Endothelial cell (in vitro differentiated cells): ENCODE measurements at regions not wholly inside any gene's neighbourhood (a gene's known extent, or its start where the extent isn't known, plus 50 kb on each side); places are given as distances from the start of the nearest gene placed in this dataset.

Experiments used
- DNase-seq: peaks from one replicate; pipeline ENCODE4 v3.0.0; 2021; ENCODE audit warnings: low spot score
- H3K27ac Mint-ChIP-seq: one replicate; pipeline ENCODE4 v1.8.0; 2021; ENCODE audit warnings: mixed read lengths, inconsistent platforms; ENCODE audit not compliant: unreplicated experiment
- H3K27me3 Mint-ChIP-seq: one replicate; pipeline ENCODE4 v1.8.0; 2021; ENCODE audit warnings: mild to moderate bottlenecking, moderate library complexity, mixed read lengths, inconsistent platforms; ENCODE audit not compliant: unreplicated experiment
- H3K36me3 Mint-ChIP-seq: one replicate; pipeline ENCODE4 v1.8.0; 2021; ENCODE audit warnings: mild to moderate bottlenecking, low read depth, mixed read lengths, inconsistent platforms; ENCODE audit not compliant: unreplicated experiment
- H3K4me1 Mint-ChIP-seq: one replicate; pipeline ENCODE4 v1.8.0; 2021; ENCODE audit warnings: mild to moderate bottlenecking, mixed read lengths, inconsistent platforms; ENCODE audit not compliant: unreplicated experiment
- H3K4me3 Mint-ChIP-seq: one replicate; pipeline ENCODE4 v1.8.0; 2021; ENCODE audit warnings: mild to moderate bottlenecking, mixed read lengths, inconsistent platforms; ENCODE audit not compliant: unreplicated experiment
- H3K9me3 Mint-ChIP-seq: one replicate; pipeline ENCODE4 v1.8.0; 2021; ENCODE audit warnings: mixed read lengths, inconsistent platforms; ENCODE audit not compliant: unreplicated experiment
- CTCF ChIP-seq: fragments of 200-600 bp; sonication (generic); IDR thresholded peaks from one replicate; pipeline ENCODE4 v1.5.0; 2021; ENCODE audit warnings: antibody characterized with exemption; ENCODE audit not compliant: unreplicated experiment

- DNase-seq = no peak
- Mint-ChIP-seq H3K36me3 (peaks cover 22% of the 10 kb centered on the region), H3K27me3 (no peaks in the 10 kb centered on the region), H3K4me1 (peaks cover 4% of the 10 kb centered on the region), H3K4me3 (no peak overlapping the region), H3K9me3 (no peaks in the 10 kb centered on the region), H3K27ac (peak overlapping the region; percentile 64)
- no peak for TF ChIP-seq CTCF
Observed at GRCh38 chr19:34305221-34306083, 51.1 kb downstream of the GARRE1 start.

GRCh38 chr19:34306213-34306661 lies 51.9 kb downstream of the GARRE1 start:
- Mint-ChIP-seq H3K36me3 (peaks cover 18% of the 10 kb centered on the region), H3K9me3 (no peaks in the 10 kb centered on the region), H3K27me3 (no peaks in the 10 kb centered on the region), H3K27ac (no peak overlapping the region), H3K4me3 (no peak overlapping the region), H3K4me1 (peaks cover 4% of the 10 kb centered on the region)
- no peak for DNase-seq
- TF ChIP-seq CTCF = no peak

- no peak overlapping the region for H3K4me3 Mint-ChIP-seq
- no peaks in the 10 kb centered on the region for H3K27me3 Mint-ChIP-seq
- peaks cover 4% of the 10 kb centered on the region for H3K4me1 Mint-ChIP-seq
- peak overlapping the region; percentile 65 for H3K27ac Mint-ChIP-seq
- no peak for DNase-seq
- no peak for TF ChIP-seq CTCF
- no peaks in the 10 kb centered on the region for H3K9me3 Mint-ChIP-seq
- H3K36me3 Mint-ChIP-seq = peaks cover 18% of the 10 kb centered on the region
Observed at GRCh38 chr19:34306824-34307223, 52.5 kb downstream of the GARRE1 start.

- Mint-ChIP-seq H3K27me3 (no peaks in the 10 kb centered on the region), H3K9me3 (no peaks in the 10 kb centered on the region), H3K4me3 (no peak overlapping the region), H3K36me3 (peaks cover 18% of the 10 kb centered on the region), H3K27ac (no peak overlapping the region), H3K4me1 (peaks cover 9% of the 10 kb centered on the region)
- no peak for TF ChIP-seq CTCF
- no peak for DNase-seq
Observed at GRCh38 chr19:34308381-34309367, 54.3 kb downstream of the GARRE1 start.
